ENCODE measurements at regions not wholly inside any gene's neighbourhood (a gene's known extent, or its start where the extent isn't known, plus 50 kb on each side); places are given as distances from the start of the nearest gene placed in this dataset.
A peak's percentile ranks its signal among the peaks of the same experiment; 100 is the strongest.

DNA sequence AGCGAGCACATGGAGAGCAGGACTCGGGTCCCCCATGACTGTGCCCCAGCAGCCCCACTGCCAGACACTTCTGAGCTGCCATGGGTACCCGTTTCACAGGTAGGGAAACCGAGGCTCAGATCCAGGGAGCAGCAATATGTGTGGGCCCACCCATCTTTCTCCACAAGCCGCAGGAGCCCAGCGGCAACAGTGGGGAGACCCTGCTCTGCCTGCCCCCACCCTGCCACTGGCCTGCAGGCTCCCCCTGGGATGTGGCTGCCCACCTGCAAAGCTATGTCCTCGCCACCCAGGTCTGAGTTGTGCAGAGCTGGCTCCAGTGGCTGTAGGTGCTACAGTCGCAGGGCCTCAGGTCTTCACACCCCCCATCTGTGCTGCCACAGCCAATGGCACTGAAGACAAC is 50.6 kb upstream of the C1QTNF9B start:
- DNase-seq (no peak), ATAC-seq (no peak)
- Histone ChIP-seq H3K9me3 (no peaks in the 10 kb centered on the region), H3K36me3 (replicated peaks in 1 of 2; ENCODE audit: insufficient read depth in 1 of 2, low read depth in 2 of 2) (no peaks in the 10 kb centered on the region), H3K27ac (no peak overlapping the region), H3K4me1 (no peaks in the 10 kb centered on the region), H3K27me3 (no peaks in the 10 kb centered on the region), H3K4me3 (no peak overlapping the region)
- intact Hi-C loops (cut with DNase I) = no loop called here
- 71 to 79% methylated on average over 6 to 7 of the region's 8 CpGs for WGBS, 2 donors
- TF ChIP-seq POLR2A (IDR thresholded peaks at IDR 0.05) = peak in 1 of 3 donors; percentile 6
- TF ChIP-seq, protein P1, sequence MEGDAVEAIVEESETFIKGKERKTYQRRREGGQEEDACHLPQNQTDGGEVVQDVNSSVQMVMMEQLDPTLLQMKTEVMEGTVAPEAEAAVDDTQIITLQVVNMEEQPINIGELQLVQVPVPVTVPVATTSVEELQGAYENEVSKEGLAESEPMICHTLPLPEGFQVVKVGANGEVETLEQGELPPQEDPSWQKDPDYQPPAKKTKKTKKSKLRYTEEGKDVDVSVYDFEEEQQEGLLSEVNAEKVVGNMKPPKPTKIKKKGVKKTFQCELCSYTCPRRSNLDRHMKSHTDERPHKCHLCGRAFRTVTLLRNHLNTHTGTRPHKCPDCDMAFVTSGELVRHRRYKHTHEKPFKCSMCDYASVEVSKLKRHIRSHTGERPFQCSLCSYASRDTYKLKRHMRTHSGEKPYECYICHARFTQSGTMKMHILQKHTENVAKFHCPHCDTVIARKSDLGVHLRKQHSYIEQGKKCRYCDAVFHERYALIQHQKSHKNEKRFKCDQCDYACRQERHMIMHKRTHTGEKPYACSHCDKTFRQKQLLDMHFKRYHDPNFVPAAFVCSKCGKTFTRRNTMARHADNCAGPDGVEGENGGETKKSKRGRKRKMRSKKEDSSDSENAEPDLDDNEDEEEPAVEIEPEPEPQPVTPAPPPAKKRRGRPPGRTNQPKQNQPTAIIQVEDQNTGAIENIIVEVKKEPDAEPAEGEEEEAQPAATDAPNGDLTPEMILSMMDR (IDR thresholded peaks at IDR 0.05) = no peak

- WGBS, 2 donors = 46 to 48% methylated on average over 7 of the region's 7 CpGs
- Histone ChIP-seq H3K27ac (no peak overlapping the region), H3K4me3 (no peak overlapping the region), H3K36me3 (replicated peaks in 1 of 2; ENCODE audit: insufficient read depth in 1 of 2, low read depth in 2 of 2) (no peaks in the 10 kb centered on the region), H3K4me1 (no peaks in the 10 kb centered on the region), H3K27me3 (no peaks in the 10 kb centered on the region), H3K9me3 (no peaks in the 10 kb centered on the region)
- no peak for ATAC-seq
- no peak for DNase-seq
- intact Hi-C loops (cut with DNase I) = no loop called here
- TF ChIP-seq POLR2A (IDR thresholded peaks at IDR 0.05) = no peak
- TF ChIP-seq, protein P1 (IDR thresholded peaks at IDR 0.05) = no peak
These were observed 51.9 kb upstream of the C1QTNF9B start for GRCh38 chr13:23949200-23949599.

GRCh38 chr13:23949736-23950135 is 52.4 kb upstream of the C1QTNF9B start:
- Histone ChIP-seq H3K4me1 (no peaks in the 10 kb centered on the region), H3K27ac (no peak overlapping the region), H3K27me3 (no peaks in the 10 kb centered on the region), H3K36me3 (replicated peaks in 1 of 2; ENCODE audit: insufficient read depth in 1 of 2, low read depth in 2 of 2) (no peaks in the 10 kb centered on the region), H3K9me3 (no peaks in the 10 kb centered on the region), H3K4me3 (no peak overlapping the region)
- TF ChIP-seq POLR2A (IDR thresholded peaks at IDR 0.05) = no peak
- TF ChIP-seq, protein P1 (IDR thresholded peaks at IDR 0.05) = no peak
- ATAC-seq (no peak), DNase-seq (no peak)
- intact Hi-C loops (cut with DNase I) = no loop called here
- WGBS, 2 donors = 64% methylated on average over 4 of the region's 4 CpGs; no CpG with 5 or more reads in 1 of the 2 donors

- 71 to 84% methylated on average over 4 to 9 of the region's 10 CpGs for WGBS, 2 donors
These were observed 53.6 kb upstream of the C1QTNF9B start for GRCh38 chr13:23950736-23951510.

More at GRCh38 chr13:23950736-23951510, 53.6 kb upstream of the C1QTNF9B start:
- Histone ChIP-seq H3K36me3 (replicated peaks in 1 of 2; ENCODE audit: insufficient read depth in 1 of 2, low read depth in 2 of 2) (no peaks in the 10 kb centered on the region), H3K27me3 (no peaks in the 10 kb centered on the region), H3K9me3 (no peaks in the 10 kb centered on the region), H3K4me1 (no peaks in the 10 kb centered on the region), H3K4me3 (no peak overlapping the region), H3K27ac (no peak overlapping the region)
- TF ChIP-seq POLR2A (IDR thresholded peaks at IDR 0.05) = no peak
- TF ChIP-seq, protein P1 (IDR thresholded peaks at IDR 0.05) = no peak
- ATAC-seq (no peak), DNase-seq (no peak)
- intact Hi-C loops (cut with DNase I) = no loop called here
